Stimulated activated CD4-positive, alpha-beta T cell treated with anti-CD3 and anti-CD28 coated beads, Interleukin-4, amount 100 ng/mL, for 48 hours (primary cell): ENCODE measurements at regions not wholly inside any gene's neighbourhood (a gene's known extent, or its start where the extent isn't known, plus 50 kb on each side); places are given as distances from the start of the nearest gene placed in this dataset.
"Not testable (repeated sequence)": the region's sequence is repeated elsewhere in the genome, so short reads cannot be mapped to it uniquely, and the experiment has no call there.

ENCODE experiments used
- DNase-seq, 2 donors: peaks; one replicate each; pipeline ENCODE4 v3.0.0-alpha.2; 2020; ENCODE audit warnings: low read depth in 2 of 2

GRCh38 chr7:114806590-114807162 is 115.2 kb upstream of the MDFIC start:
- no peak for DNase-seq

GRCh38 chr7:114812570-114812969 is 109.3 kb upstream of the MDFIC start:
- DNase-seq: no peak

GRCh38 chr7:114813624-114814023 is 108.3 kb upstream of the MDFIC start:
- no peak for DNase-seq

DNA sequence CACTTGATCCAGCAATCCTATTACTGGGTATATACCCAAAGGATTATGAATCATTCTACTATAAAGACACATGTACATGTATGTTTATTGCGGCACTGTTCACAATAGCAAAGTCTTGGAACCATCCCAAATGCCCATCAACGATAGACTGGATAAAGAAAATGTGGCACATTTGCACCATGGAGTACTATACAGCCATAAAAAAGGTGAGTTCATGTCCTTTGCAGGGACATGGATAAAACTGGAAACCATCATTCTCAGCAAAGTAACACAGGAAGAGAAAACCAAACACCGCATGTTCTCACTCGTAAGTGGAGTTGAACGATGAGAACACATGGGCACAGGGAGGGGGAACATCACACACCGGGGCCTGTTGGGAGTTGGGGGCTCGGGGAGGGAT is 104.9 kb upstream of the MDFIC start:
- not testable (repeated sequence) for DNase-seq

GRCh38 chr7:114818501-114818900 is 103.4 kb upstream of the MDFIC start:
- no peak for DNase-seq

GRCh38 chr7:114819616-114820362 is 102.1 kb upstream of the MDFIC start:
- DNase-seq: no peak

GRCh38 chr7:114821030-114821900 is 100.6 kb upstream of the MDFIC start:
- no peak for DNase-seq

GRCh38 chr7:114822131-114822530 is 99.8 kb upstream of the MDFIC start:
- DNase-seq: no peak

DNA sequence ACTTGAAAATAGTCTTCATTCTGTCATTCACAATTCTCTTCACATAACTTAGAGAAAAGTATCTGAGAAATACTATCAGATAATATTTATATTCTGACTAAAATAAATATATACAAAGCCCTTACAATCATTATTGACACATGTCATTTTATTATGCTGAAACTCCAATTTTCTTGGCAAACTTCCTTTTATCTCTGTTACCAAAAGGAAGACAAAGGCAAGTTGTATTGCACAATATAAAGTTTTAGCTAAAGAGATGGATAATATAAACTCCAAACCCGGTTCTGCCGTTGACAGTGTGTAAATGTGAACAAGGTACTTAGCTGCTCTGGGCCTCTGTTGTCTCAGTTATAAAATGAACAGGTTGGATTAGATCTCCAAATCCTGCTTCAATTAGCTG is 99.0 kb upstream of the MDFIC start:
- DNase-seq: no peak

DNA sequence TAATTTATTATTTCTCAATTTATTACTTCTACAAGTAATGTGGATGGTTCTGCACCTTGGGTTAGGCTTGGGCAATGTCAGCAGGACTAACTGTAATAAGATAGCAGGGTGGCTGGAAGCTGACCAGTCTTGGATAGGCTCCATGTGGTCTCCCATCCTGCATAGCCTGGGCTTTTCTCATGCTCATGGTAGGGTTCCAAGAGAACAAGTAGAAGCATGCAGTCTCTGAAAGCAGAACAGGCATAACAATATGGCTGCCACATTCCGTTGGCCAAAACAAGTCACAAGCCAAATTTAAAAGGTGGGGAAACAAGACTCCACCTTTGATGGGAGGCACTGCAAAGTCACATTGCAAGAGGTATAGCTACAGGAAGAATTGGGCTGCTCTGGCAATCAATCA is 98.6 kb upstream of the MDFIC start:
- no peak for DNase-seq

DNA sequence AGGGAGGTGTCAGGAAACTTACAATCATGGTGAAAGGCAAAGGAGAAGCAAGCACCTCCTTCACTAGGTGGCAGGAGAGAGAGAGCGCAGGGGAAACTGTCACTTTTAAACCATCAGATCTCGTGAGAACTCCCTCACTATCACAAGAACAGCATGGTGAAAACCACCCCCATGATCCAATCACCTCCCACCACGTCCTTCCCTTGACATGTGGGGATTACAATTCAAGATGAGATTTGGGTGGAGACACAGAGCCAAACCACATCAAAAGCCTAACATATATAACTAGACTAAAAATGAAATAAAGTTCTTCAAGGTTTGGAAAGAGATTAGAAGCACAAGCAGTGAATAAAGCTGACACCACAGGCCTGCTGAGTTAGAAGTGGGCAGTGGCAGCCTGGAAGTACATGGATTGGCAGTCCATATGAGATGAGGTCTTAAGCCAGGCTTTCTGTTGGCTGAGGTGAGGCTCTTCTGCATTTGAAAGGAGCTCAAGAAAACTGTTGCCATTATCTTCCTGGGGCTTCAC is 96.4 kb upstream of the MDFIC start:
- peak; percentile 42 to 55 for DNase-seq

GRCh38 chr7:114830952-114831351 is 90.9 kb upstream of the MDFIC start:
- DNase-seq: no peak

DNA sequence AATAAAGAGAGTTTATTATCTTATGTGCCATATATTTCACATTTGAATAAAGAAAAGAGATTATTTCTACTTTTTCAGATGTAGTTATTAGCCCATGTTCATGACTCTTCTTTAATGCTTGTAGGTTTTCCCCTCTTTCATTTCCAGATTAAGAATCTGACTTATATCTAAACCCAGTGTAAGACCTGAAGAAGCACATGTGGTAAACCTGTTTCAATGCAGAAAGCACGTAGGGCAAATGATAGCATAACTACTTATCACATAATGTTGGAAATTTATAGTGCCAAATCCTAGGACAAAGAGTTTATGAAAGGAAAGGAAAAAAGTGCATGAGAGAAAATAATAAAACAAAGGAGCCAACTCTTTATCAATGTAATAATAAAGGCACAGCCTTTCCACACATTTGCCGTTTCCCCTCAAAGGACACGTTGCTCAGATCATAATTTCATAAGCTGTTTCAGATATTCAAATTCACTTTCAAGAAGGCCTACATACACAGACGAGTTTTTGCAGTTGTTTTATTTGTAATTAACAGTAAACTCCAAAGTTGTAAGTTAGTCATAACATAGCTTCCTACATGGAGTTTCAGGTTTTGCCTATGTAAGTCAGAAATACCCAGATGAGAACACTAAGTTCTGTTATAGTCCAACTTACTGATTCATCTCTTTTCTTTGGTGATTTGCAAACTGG is 88.8 kb upstream of the MDFIC start:
- no peak for DNase-seq

GRCh38 chr7:114835303-114835702 is 86.6 kb upstream of the MDFIC start:
- DNase-seq: no peak

DNA sequence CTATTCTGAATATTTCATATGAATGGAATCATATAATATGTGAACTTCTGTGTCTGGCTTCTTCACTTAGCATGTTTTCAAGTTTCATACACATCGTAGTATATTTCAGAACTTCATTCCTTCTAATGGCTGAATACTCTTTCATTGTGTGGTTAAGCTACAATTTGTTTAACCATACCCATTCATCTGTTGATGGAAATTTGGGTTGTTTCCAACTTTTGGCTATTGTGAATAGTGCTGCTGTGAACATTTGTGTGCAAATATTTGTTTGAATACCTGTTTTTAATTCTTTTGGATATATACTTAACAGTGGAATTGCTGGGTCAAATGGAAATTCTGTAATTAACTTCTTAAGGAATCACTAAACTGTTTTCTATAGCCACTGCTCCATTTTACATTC is 86.0 kb upstream of the MDFIC start:
- no peak for DNase-seq

DNA sequence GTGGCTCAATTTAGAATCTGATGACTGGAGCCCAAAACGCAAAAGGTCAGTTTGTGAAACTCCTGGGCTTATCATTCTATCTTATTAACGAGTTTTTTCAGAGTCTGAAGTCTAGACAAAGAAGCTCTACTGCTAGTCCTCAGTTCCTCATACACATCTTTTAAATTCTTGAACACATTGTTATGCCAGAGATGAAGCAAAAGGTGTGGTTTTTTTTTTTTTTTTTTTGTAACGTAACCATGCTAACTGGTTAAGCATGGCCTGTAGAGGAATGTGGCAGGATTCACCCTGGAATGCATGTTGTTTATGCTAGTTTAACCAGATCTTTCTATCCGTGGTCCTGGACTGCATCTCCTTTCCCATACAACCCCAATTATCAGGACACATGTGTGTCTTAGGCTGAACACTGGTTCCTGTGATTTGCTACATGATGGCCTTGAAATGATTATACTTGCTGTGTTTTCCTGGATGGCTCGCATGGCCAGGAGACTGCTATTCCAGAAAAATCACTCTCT is 79.3 kb upstream of the MDFIC start:
- no peak for DNase-seq

DNA sequence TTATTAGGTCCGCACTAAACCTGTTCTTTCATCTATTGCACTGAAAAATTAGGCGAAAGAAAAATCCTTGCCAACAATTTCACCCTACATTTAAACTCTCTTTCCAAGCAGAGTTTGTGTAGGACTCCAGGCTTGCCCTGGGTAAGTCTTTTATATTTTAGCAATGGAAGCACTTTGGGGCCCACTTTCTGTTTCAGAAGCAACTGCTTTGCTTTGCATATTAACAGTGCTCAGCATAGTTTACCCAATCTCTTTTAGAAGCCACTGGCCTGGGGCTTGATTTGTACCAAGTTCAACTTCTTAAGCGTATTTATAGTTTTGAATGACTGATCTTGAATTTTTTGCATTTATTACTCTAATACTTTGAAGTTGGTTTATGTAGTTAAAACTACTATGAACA is 78.8 kb upstream of the MDFIC start:
- no peak for DNase-seq

- DNase-seq: no peak
Observed at GRCh38 chr7:114851406-114852061, 70.4 kb upstream of the MDFIC start.

DNA sequence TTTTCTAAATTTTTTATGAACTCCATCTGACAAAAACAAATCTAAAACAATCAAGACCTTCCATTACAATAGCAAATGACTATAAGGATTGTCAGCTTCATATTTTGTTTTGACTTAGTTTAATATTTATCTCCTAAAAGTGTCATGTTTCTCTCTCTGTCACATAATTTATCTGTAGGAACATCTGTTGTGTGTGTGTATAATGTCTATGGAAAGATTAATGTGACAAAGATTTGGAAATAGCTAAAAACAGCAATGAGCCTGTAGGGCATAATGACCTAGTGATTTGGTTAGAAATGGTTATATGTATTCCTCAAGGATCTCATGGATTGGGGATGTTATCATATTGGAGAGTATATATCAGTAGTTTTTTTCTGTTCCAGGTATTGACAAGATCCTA is 69.6 kb upstream of the MDFIC start:
- DNase-seq: no peak

DNA sequence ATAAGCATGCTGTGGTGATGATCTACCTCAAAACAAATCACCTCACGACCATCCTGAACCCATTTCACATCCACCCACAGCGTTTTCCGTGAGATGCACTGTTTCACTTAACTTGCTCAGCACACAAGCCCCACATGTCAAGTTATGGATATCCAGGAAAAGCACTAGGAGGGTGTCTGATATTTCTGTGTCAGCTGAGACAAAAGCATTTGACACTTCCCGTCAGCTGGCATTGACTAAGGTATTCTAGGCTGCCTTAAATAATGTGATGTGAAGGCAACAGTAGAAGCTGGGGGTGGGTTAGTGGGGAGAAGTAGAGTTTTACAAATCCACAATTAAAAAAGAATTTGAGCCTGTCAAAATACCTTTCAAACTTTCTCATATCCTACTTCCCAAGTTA is 68.7 kb upstream of the MDFIC start:
- DNase-seq: no peak

GRCh38 chr7:114854369-114854768 is 67.5 kb upstream of the MDFIC start:
- no peak for DNase-seq
